GM10248 (cell line): ENCODE measurements at regions not wholly inside any gene's neighbourhood (a gene's known extent, or its start where the extent isn't known, plus 50 kb on each side); places are given as distances from the start of the nearest gene placed in this dataset.
A peak's percentile ranks its signal among the peaks of the same experiment; 100 is the strongest.

Experiments
- CTCF ChIA-PET: fragments of 300-600 bp; sonication (Branson Sonifier 250); formaldehyde crosslinking; extraction: SDS; loops from one replicate; lab custom pipeline; 2021; ENCODE audit warnings: antibody characterized with exemption; lab: Yijun Ruan, JAX
- POLR2A ChIA-PET: fragments of 350-650 bp; sonication (Branson Sonifier 250); formaldehyde crosslinking; extraction: SDS; loops from one replicate; lab custom pipeline; 2020; ENCODE audit warnings: antibody characterized with exemption; lab: Yijun Ruan, JAX
- DNase-seq: peaks from one replicate; pipeline ENCODE4 v3.0.0; 2012; ENCODE audit errors: extremely low spot score
- CTCF ChIP-seq: IDR thresholded peaks from 2 replicates; pipeline ENCODE4 v1.5.1; 2012; ENCODE audit warnings: mild to moderate bottlenecking, low read depth; ENCODE audit errors: extremely low read depth, missing control alignments, control extremely low read depth

DNA sequence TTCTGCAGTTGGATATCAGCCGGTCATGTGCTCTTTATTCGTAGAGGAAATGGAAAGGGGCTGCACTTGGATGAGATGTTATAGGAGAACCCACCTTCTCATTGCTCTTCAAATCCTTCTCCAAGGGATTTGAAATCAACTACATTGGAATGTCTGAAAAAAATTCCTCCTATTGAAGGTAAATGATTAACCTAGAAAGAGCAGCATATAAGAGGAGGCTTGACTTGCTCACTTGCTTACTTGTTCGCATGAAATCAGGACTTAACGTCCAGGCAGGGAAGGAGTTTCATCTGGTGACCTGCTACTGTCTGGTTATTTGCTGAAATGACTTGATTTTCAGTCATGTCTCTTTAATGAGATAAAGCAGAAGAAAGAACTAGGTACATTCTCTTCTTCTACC lies 338.4 kb upstream of the NOCT start:
- ChIA-PET CTCF (interaction anchor here (0.9 to 5.5 kb wide), 6 partner anchors 8 to 641 kb away, joined by 3 to 50 read pairs (median 4); no protein-coding TSS in a partner anchor), POLR2A (no interaction called here)
- no peak for TF ChIP-seq CTCF
- no peak for DNase-seq

- ChIA-PET POLR2A (no interaction called here), CTCF (no interaction called here)
- no peak for TF ChIP-seq CTCF
- DNase-seq = no peak
Observed at GRCh38 chr4:138675685-138676084, 339.9 kb upstream of the NOCT start.

- POLR2A ChIA-PET = no interaction called here
- no peak for DNase-seq
- TF ChIP-seq CTCF = no peak
- CTCF ChIA-PET = interaction anchor here (1.1 kb wide), 1 partner anchor 18 kb away, joined by 3 read pairs; no protein-coding TSS in a partner anchor
Observed at GRCh38 chr4:138674209-138674608, 341.4 kb upstream of the NOCT start.

- no peak for DNase-seq
- no peak for TF ChIP-seq CTCF
- ChIA-PET CTCF (interaction anchor here (0.8 to 1.2 kb wide), 3 partner anchors 9 to 582 kb away, joined by 3 to 5 read pairs (median 3); no protein-coding TSS in a partner anchor), POLR2A (no interaction called here)
Observed at GRCh38 chr4:138673053-138673452, 342.5 kb upstream of the NOCT start.

- TF ChIP-seq CTCF = no peak
- CTCF ChIA-PET = interaction anchor here (0.8 to 1.2 kb wide), 2 partner anchors 9 to 582 kb away, joined by 3 to 5 read pairs; no protein-coding TSS in a partner anchor
- DNase-seq = peak; percentile 35
- POLR2A ChIA-PET = no interaction called here
Observed at GRCh38 chr4:138672393-138672976, 343.1 kb upstream of the NOCT start.

DNA sequence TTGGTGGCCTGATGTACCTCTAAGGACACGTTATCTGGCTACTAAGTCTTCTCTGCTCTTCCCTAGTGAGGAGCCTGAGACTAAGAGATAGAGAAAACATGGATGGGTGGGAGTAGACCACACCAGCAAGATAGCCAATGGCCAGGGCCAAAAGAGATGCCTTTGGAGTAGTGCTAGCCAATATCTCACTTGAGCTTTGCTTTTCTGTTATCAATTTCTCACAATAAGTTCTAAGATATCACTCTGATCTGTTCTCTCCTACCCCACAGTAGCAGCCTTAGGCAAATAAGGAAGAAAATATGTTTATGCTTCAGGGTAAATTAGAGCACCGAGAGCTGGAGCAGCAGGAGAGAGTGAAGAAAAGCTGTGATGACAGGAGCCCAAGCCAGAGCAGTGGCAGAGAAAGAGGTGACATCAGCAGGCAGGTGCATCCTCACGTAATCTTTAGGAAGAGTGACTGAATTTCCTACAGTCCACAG lies 343.9 kb upstream of the NOCT start:
- ChIA-PET POLR2A (no interaction called here), CTCF (interaction anchor here (4.1 kb wide), 1 partner anchor 9 kb away, joined by 37 read pairs; no protein-coding TSS in a partner anchor)
- DNase-seq = no peak
- no peak for TF ChIP-seq CTCF
